ENCODE measurements at regions not wholly inside any gene's neighbourhood (a gene's known extent, or its start where the extent isn't known, plus 50 kb on each side); places are given as distances from the start of the nearest gene placed in this dataset.
"Not testable (repeated sequence)": the region's sequence is repeated elsewhere in the genome, so short reads cannot be mapped to it uniquely, and the experiment has no call there.

DNA sequence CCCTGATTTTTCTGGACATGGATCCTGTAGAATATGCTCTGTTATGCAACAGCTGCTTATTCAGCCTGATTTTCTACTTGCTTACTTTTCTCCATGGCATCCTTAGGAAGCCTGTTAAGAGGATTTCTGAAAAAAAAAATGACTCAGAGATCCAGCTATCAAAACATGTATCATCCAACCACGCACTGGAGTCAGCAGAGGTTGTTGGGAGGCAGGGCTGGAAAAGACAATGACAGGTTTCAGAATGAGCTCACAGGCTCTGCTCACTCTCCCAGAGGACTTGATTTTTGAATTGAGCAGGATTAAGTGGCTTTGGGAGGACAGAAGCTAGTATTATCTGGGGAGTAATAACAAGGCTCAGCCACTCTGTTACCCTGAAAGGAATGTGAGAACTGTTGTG is 742.3 kb downstream of the PRIM2 start:
- not testable (repeated sequence) for H3K36me3 ChIP-seq (ENCODE audit: control insufficient read depth in 3 of 3, insufficient read depth in 2 of 3, low read depth in 1 of 3, low read length in 3 of 3); H3K4me1 ChIP-seq (ENCODE audit: control insufficient read depth in 3 of 3, insufficient read depth in 2 of 3, low read depth in 1 of 3, low read length in 2 of 3); H3K27ac ChIP-seq (ENCODE audit: low read depth in 1 of 3, low read length in 2 of 3); DNase-seq; H3K9me3 ChIP-seq (ENCODE audit: control insufficient read depth in 2 of 2, insufficient read depth in 1 of 2, low read depth in 1 of 2, low read length in 1 of 2); H3K27me3 ChIP-seq (ENCODE audit: control insufficient read depth in 3 of 3, insufficient read depth in 3 of 3, low read length in 3 of 3); H3K4me3 ChIP-seq (ENCODE audit: low read depth in 1 of 3, low read length in 3 of 3); FAIRE-seq
- WGBS, 3 donors: 28 to 50% (median 33%) methylated on average over 1 of the region's 1 CpG

DNA sequence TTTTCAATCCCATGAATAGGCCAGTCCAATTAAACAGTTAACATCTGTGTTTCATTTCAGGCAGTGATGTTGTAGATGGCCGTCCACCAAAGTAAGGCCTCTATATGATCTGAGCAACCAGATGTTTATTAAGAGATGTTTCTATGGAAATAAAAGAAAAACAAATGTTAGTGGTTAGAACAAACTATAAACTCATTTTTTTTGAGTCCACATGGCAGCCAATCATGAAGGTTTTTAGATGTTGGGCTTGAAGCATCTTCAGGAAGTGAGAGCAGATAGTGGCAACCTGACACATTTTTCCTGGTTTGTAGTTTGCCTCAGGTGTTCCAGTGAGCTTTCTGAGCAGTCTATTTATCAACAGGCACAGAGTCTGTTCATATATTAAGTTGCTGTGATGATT is 746.1 kb downstream of the PRIM2 start:
- not testable (repeated sequence) for H3K27me3 ChIP-seq (ENCODE audit: control insufficient read depth in 3 of 3, insufficient read depth in 3 of 3, low read length in 3 of 3); FAIRE-seq; H3K4me3 ChIP-seq (ENCODE audit: low read depth in 1 of 3, low read length in 3 of 3); DNase-seq; H3K9me3 ChIP-seq (ENCODE audit: control insufficient read depth in 2 of 2, insufficient read depth in 1 of 2, low read depth in 1 of 2, low read length in 1 of 2); H3K27ac ChIP-seq (ENCODE audit: low read depth in 1 of 3, low read length in 2 of 3); H3K4me1 ChIP-seq (ENCODE audit: control insufficient read depth in 3 of 3, insufficient read depth in 2 of 3, low read depth in 1 of 3, low read length in 2 of 3); H3K36me3 ChIP-seq (ENCODE audit: control insufficient read depth in 3 of 3, insufficient read depth in 2 of 3, low read depth in 1 of 3, low read length in 3 of 3)
- 70 to 81% methylated on average over 1 of the region's 1 CpG; no CpG with 5 or more reads in 1 of the 3 donors for WGBS, 3 donors

GRCh38 chr6:58067867-58068548 is 750.6 kb downstream of the PRIM2 start:
- 10 to 20% (median 17%) methylated on average over 1 of the region's 1 CpG for WGBS, 3 donors
- not testable (repeated sequence) for DNase-seq; H3K36me3 ChIP-seq (ENCODE audit: control insufficient read depth in 3 of 3, insufficient read depth in 2 of 3, low read depth in 1 of 3, low read length in 3 of 3); FAIRE-seq; H3K4me1 ChIP-seq (ENCODE audit: control insufficient read depth in 3 of 3, insufficient read depth in 2 of 3, low read depth in 1 of 3, low read length in 2 of 3); H3K27me3 ChIP-seq (ENCODE audit: control insufficient read depth in 3 of 3, insufficient read depth in 3 of 3, low read length in 3 of 3); H3K9me3 ChIP-seq (ENCODE audit: control insufficient read depth in 2 of 2, insufficient read depth in 1 of 2, low read depth in 1 of 2, low read length in 1 of 2); H3K27ac ChIP-seq (ENCODE audit: low read depth in 1 of 3, low read length in 2 of 3); H3K4me3 ChIP-seq (ENCODE audit: low read depth in 1 of 3, low read length in 3 of 3)

DNA sequence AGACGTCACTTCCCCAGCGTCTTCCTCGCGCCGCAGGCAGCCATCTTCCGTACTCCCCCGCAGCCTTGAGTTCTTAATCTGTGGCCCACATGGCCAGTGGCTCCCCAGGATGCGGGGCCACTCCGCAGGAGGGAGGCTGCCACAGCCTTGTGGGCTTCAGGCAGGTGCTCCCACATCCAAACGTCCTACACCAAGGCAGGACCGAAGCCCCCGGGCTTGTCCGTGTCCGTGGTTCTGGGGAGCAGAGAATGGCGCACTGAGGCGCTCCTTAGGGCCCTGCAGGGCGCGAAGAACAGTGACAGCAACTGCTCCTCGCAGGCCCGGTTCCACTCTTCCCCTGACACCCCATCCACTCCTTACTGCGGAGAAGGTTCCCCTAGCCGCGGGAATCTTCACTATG is 755.8 kb downstream of the PRIM2 start:
- FAIRE-seq: no peak
- no peaks in the 10 kb centered on the region for H3K4me1 ChIP-seq (ENCODE audit: control insufficient read depth in 3 of 3, insufficient read depth in 2 of 3, low read depth in 1 of 3, low read length in 2 of 3)
- no peak overlapping the region for H3K4me3 ChIP-seq (ENCODE audit: low read depth in 1 of 3, low read length in 3 of 3)
- no peaks in the 10 kb centered on the region for H3K36me3 ChIP-seq (ENCODE audit: control insufficient read depth in 3 of 3, insufficient read depth in 2 of 3, low read depth in 1 of 3, low read length in 3 of 3)
- no peak for DNase-seq
- no peaks in the 10 kb centered on the region for H3K27me3 ChIP-seq (ENCODE audit: control insufficient read depth in 3 of 3, insufficient read depth in 3 of 3, low read length in 3 of 3)
- 92% methylated on average over 23 of the region's 23 CpGs for WGBS, 3 donors
- H3K27ac ChIP-seq (ENCODE audit: low read depth in 1 of 3, low read length in 2 of 3): no peak overlapping the region
- no peaks in the 10 kb centered on the region for H3K9me3 ChIP-seq (ENCODE audit: control insufficient read depth in 2 of 2, insufficient read depth in 1 of 2, low read depth in 1 of 2, low read length in 1 of 2)

- not testable (repeated sequence) for DNase-seq; H3K27ac ChIP-seq (ENCODE audit: low read depth in 1 of 3, low read length in 2 of 3); H3K4me3 ChIP-seq (ENCODE audit: low read depth in 1 of 3, low read length in 3 of 3); H3K27me3 ChIP-seq (ENCODE audit: control insufficient read depth in 3 of 3, insufficient read depth in 3 of 3, low read length in 3 of 3); H3K36me3 ChIP-seq (ENCODE audit: control insufficient read depth in 3 of 3, insufficient read depth in 2 of 3, low read depth in 1 of 3, low read length in 3 of 3); H3K4me1 ChIP-seq (ENCODE audit: control insufficient read depth in 3 of 3, insufficient read depth in 2 of 3, low read depth in 1 of 3, low read length in 2 of 3); H3K9me3 ChIP-seq (ENCODE audit: control insufficient read depth in 2 of 2, insufficient read depth in 1 of 2, low read depth in 1 of 2, low read length in 1 of 2)
- FAIRE-seq: peak; percentile 39
- 28 to 57% (median 42%) methylated on average over 2 of the region's 2 CpGs for WGBS, 3 donors
Measured at GRCh38 chr6:58090067-58090466, 772.6 kb downstream of the PRIM2 start.

GRCh38 chr6:58097251-58097650 is 779.8 kb downstream of the PRIM2 start:
- not testable (repeated sequence) for H3K27ac ChIP-seq (ENCODE audit: low read depth in 1 of 3, low read length in 2 of 3); H3K36me3 ChIP-seq (ENCODE audit: control insufficient read depth in 3 of 3, insufficient read depth in 2 of 3, low read depth in 1 of 3, low read length in 3 of 3); H3K4me1 ChIP-seq (ENCODE audit: control insufficient read depth in 3 of 3, insufficient read depth in 2 of 3, low read depth in 1 of 3, low read length in 2 of 3); FAIRE-seq; H3K4me3 ChIP-seq (ENCODE audit: low read depth in 1 of 3, low read length in 3 of 3); H3K9me3 ChIP-seq (ENCODE audit: control insufficient read depth in 2 of 2, insufficient read depth in 1 of 2, low read depth in 1 of 2, low read length in 1 of 2); DNase-seq; H3K27me3 ChIP-seq (ENCODE audit: control insufficient read depth in 3 of 3, insufficient read depth in 3 of 3, low read length in 3 of 3)

DNA sequence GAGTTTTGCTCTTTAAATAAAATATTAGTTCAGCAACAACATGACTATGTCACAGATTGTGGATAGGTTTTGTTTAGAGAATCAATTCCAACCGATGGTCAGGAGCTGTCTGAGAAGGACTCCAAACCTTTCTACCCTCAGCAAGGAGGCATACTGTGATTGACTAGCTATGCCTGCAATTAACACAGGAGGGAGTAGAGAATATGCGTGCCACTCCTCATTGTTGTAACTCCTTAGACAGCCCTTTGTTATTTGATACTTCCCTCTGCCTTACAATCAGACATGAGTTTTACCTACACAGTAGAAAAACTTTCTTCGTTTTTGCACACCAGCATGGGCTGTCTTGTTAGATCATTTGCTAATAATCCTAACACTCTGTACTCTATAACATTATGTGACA is 796.5 kb downstream of the PRIM2 start:
- no peaks in the 10 kb centered on the region for H3K36me3 ChIP-seq (ENCODE audit: control insufficient read depth in 3 of 3, insufficient read depth in 2 of 3, low read depth in 1 of 3, low read length in 3 of 3)
- H3K4me3 ChIP-seq (ENCODE audit: low read depth in 1 of 3, low read length in 3 of 3): no peak overlapping the region
- FAIRE-seq (no peak), DNase-seq (no peak)
- no peaks in the 10 kb centered on the region for H3K27me3 ChIP-seq (ENCODE audit: control insufficient read depth in 3 of 3, insufficient read depth in 3 of 3, low read length in 3 of 3)
- WGBS, 3 donors: 15 to 27% (median 17%) methylated on average over 3 of the region's 3 CpGs
- H3K9me3 ChIP-seq (ENCODE audit: control insufficient read depth in 2 of 2, insufficient read depth in 1 of 2, low read depth in 1 of 2, low read length in 1 of 2): no peaks in the 10 kb centered on the region
- no peaks in the 10 kb centered on the region for H3K4me1 ChIP-seq (ENCODE audit: control insufficient read depth in 3 of 3, insufficient read depth in 2 of 3, low read depth in 1 of 3, low read length in 2 of 3)
- no peak overlapping the region for H3K27ac ChIP-seq (ENCODE audit: low read depth in 1 of 3, low read length in 2 of 3)

DNA sequence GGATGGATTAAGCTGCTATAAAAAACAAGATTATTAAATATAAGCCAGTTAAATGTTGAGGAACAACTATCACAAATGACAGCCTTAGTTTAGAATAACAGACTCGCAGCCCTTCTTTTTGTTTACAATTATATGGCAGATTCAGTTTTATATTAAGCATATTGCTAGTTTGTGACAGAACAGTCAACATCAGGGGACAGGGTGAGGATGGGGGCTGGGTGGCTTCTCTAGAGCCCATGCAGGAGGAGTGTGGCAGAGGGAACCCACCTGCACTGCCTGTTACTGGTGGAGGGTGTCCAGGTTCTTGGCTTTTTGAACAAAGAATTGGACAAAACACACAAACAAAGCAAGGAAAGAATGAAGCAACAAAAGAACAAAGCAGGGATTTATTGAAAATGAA is 799.7 kb downstream of the PRIM2 start:
- not testable (repeated sequence) for H3K36me3 ChIP-seq (ENCODE audit: control insufficient read depth in 3 of 3, insufficient read depth in 2 of 3, low read depth in 1 of 3, low read length in 3 of 3); DNase-seq; H3K27me3 ChIP-seq (ENCODE audit: control insufficient read depth in 3 of 3, insufficient read depth in 3 of 3, low read length in 3 of 3); H3K9me3 ChIP-seq (ENCODE audit: control insufficient read depth in 2 of 2, insufficient read depth in 1 of 2, low read depth in 1 of 2, low read length in 1 of 2); H3K4me1 ChIP-seq (ENCODE audit: control insufficient read depth in 3 of 3, insufficient read depth in 2 of 3, low read depth in 1 of 3, low read length in 2 of 3); H3K27ac ChIP-seq (ENCODE audit: low read depth in 1 of 3, low read length in 2 of 3); H3K4me3 ChIP-seq (ENCODE audit: low read depth in 1 of 3, low read length in 3 of 3); FAIRE-seq
- 25 to 65% (median 50%) methylated on average over 1 of the region's 1 CpG for WGBS, 3 donors

- H3K4me3 ChIP-seq (ENCODE audit: low read depth in 1 of 3, low read length in 3 of 3); DNase-seq; FAIRE-seq; H3K9me3 ChIP-seq (ENCODE audit: control insufficient read depth in 2 of 2, insufficient read depth in 1 of 2, low read depth in 1 of 2, low read length in 1 of 2); H3K27me3 ChIP-seq (ENCODE audit: control insufficient read depth in 3 of 3, insufficient read depth in 3 of 3, low read length in 3 of 3); H3K36me3 ChIP-seq (ENCODE audit: control insufficient read depth in 3 of 3, insufficient read depth in 2 of 3, low read depth in 1 of 3, low read length in 3 of 3); H3K4me1 ChIP-seq (ENCODE audit: control insufficient read depth in 3 of 3, insufficient read depth in 2 of 3, low read depth in 1 of 3, low read length in 2 of 3); H3K27ac ChIP-seq (ENCODE audit: low read depth in 1 of 3, low read length in 2 of 3): not testable (repeated sequence)
- 80 to 89% (median 86%) methylated on average over 3 of the region's 3 CpGs for WGBS, 3 donors
Measured at GRCh38 chr6:58121616-58122015, 804.2 kb downstream of the PRIM2 start.
